ENCODE measurements at regions not wholly inside any gene's neighbourhood (a gene's known extent, or its start where the extent isn't known, plus 50 kb on each side); places are given as distances from the start of the nearest gene placed in this dataset.

- DNase-seq (ENCODE audit: low read depth), result no peak
- no peak for TF ChIP-seq CTCF (conservative IDR thresholded peaks at IDR 0.05; ENCODE audit: control insufficient read depth, insufficient read depth, low read depth, low read length)
- H3K4me3 ChIP-seq (ENCODE audit: control insufficient read depth, low read depth, low read length), result no peak overlapping the region
Measured at GRCh38 chr4:96703265-96703664, 863.4 kb downstream of the PDHA2 start.

- H3K4me3 ChIP-seq (ENCODE audit: control insufficient read depth, low read depth, low read length), result no peak overlapping the region
- TF ChIP-seq CTCF (conservative IDR thresholded peaks at IDR 0.05; ENCODE audit: control insufficient read depth, insufficient read depth, low read depth, low read length), result no peak
- DNase-seq (ENCODE audit: low read depth), result no peak
Measured at GRCh38 chr4:96708766-96709165, 868.9 kb downstream of the PDHA2 start.

- no peak for DNase-seq (ENCODE audit: low read depth)
- no peak for TF ChIP-seq CTCF (conservative IDR thresholded peaks at IDR 0.05; ENCODE audit: control insufficient read depth, insufficient read depth, low read depth, low read length)
- no peak overlapping the region for H3K4me3 ChIP-seq (ENCODE audit: control insufficient read depth, low read depth, low read length)
Measured at GRCh38 chr4:96713271-96713850, 873.5 kb downstream of the PDHA2 start.

- H3K4me3 ChIP-seq (ENCODE audit: control insufficient read depth, low read depth, low read length), result no peak overlapping the region
- DNase-seq (ENCODE audit: low read depth), result no peak
- no peak for TF ChIP-seq CTCF (conservative IDR thresholded peaks at IDR 0.05; ENCODE audit: control insufficient read depth, insufficient read depth, low read depth, low read length)
Measured at GRCh38 chr4:96729641-96730040, 889.7 kb downstream of the PDHA2 start.

GRCh38 chr4:96730432-96730831 lies 890.5 kb downstream of the PDHA2 start:
- TF ChIP-seq CTCF (conservative IDR thresholded peaks at IDR 0.05; ENCODE audit: control insufficient read depth, insufficient read depth, low read depth, low read length), result no peak
- DNase-seq (ENCODE audit: low read depth), result no peak
- no peak overlapping the region for H3K4me3 ChIP-seq (ENCODE audit: control insufficient read depth, low read depth, low read length)

GRCh38 chr4:96736352-96736889 lies 896.5 kb downstream of the PDHA2 start:
- H3K4me3 ChIP-seq (ENCODE audit: control insufficient read depth, low read depth, low read length), result no peak overlapping the region
- no peak for DNase-seq (ENCODE audit: low read depth)
- TF ChIP-seq CTCF (conservative IDR thresholded peaks at IDR 0.05; ENCODE audit: control insufficient read depth, insufficient read depth, low read depth, low read length), result no peak

GRCh38 chr4:96739101-96739500 lies 899.2 kb downstream of the PDHA2 start:
- DNase-seq (ENCODE audit: low read depth), result no peak
- no peak for TF ChIP-seq CTCF (conservative IDR thresholded peaks at IDR 0.05; ENCODE audit: control insufficient read depth, insufficient read depth, low read depth, low read length)
- H3K4me3 ChIP-seq (ENCODE audit: control insufficient read depth, low read depth, low read length), result no peak overlapping the region

Data from fibroblast of mammary gland (primary cell).